GM23338 (cell line): ENCODE measurements at regions not wholly inside any gene's neighbourhood (a gene's known extent, or its start where the extent isn't known, plus 50 kb on each side); places are given as distances from the start of the nearest gene placed in this dataset.

Experiments
- ATAC-seq: fragments of 200-7000 bp; cut with Tn5 transposase; 3 replicates; pipeline ENCODE4 v1.9.1; 2020
- DNase-seq: peaks from one replicate; pipeline ENCODE4 v3.0.0-alpha.2; 2015; ENCODE audit warnings: low spot score
- H2AFZ ChIP-seq: fragments of 200-600 bp; sonication (generic); 2 replicates; pipeline ENCODE4 v1.8.0; 2016; ENCODE audit warnings: antibody characterized with exemption, mild to moderate bottlenecking, moderate library complexity
- H3F3A ChIP-seq: fragments of 200-600 bp; sonication (generic); replicated peaks from 2 replicates; pipeline ENCODE4 v1.8.0; 2017; ENCODE audit warnings: antibody characterized with exemption, mixed run types, low read depth
- H3K27ac ChIP-seq: fragments of 200-600 bp; sonication (generic); 2 replicates; pipeline ENCODE4 v1.6.1; 2016; ENCODE audit warnings: low read depth
- H3K27me3 ChIP-seq: fragments of 200-600 bp; sonication (generic); 2 replicates; pipeline ENCODE4 v1.8.0; 2016; ENCODE audit warnings: mild to moderate bottlenecking, mixed run types, moderate library complexity; ENCODE audit not compliant: insufficient read depth
- H3K36me3 ChIP-seq: fragments of 200-600 bp; sonication (generic); 2 replicates; pipeline ENCODE4 v1.8.0; 2016; ENCODE audit warnings: mild to moderate bottlenecking; ENCODE audit not compliant: insufficient read depth
- H3K4me1 ChIP-seq: fragments of 200-600 bp; sonication (generic); 2 replicates; pipeline ENCODE4 v1.8.0; 2016; ENCODE audit warnings: mild to moderate bottlenecking, moderate library complexity; ENCODE audit not compliant: insufficient read depth
- H3K4me2 ChIP-seq: fragments of 200-600 bp; sonication (generic); 2 replicates; pipeline ENCODE4 v1.7.1; 2017; ENCODE audit warnings: mixed run types
- H3K4me3 ChIP-seq: fragments of 200-600 bp; sonication (generic); 2 replicates; pipeline ENCODE4 v1.6.1; 2016; ENCODE audit warnings: mixed run types
- H3K79me2 ChIP-seq: fragments of 200-600 bp; sonication (generic); replicated peaks from 2 replicates; pipeline ENCODE4 v1.8.0; 2017; ENCODE audit warnings: mild to moderate bottlenecking; ENCODE audit not compliant: insufficient read depth
- H3K9me2 ChIP-seq: fragments of 200-600 bp; sonication (generic); 2 replicates; pipeline ENCODE4 v1.8.0; 2017; ENCODE audit not compliant: insufficient read depth
- H4K20me1 ChIP-seq: fragments of 200-600 bp; sonication (generic); replicated peaks from 2 replicates; pipeline ENCODE4 v1.8.0; 2017; ENCODE audit warnings: mild to moderate bottlenecking; ENCODE audit not compliant: insufficient read depth
- H3K27ac Mint-ChIP-seq: 2 replicates; pipeline ENCODE4 v1.8.0; 2020; ENCODE audit warnings: inconsistent platforms, mild to moderate bottlenecking, moderate library complexity, mixed read lengths
- H3K27me3 Mint-ChIP-seq: 3 replicates; pipeline ENCODE4 v1.8.0; 2022; ENCODE audit warnings: low read depth, mild to moderate bottlenecking, moderate library complexity, mixed read lengths, inconsistent platforms; ENCODE audit not compliant: insufficient read depth, poor library complexity
- H3K36me3 Mint-ChIP-seq: 3 replicates; pipeline ENCODE4 v1.8.0; 2021; ENCODE audit warnings: low read depth, mild to moderate bottlenecking, inconsistent platforms, moderate library complexity, mixed read lengths
- H3K4me1 Mint-ChIP-seq: 3 replicates; pipeline ENCODE4 v1.8.0; 2020; ENCODE audit warnings: mild to moderate bottlenecking, inconsistent platforms, mixed read lengths
- H3K4me3 Mint-ChIP-seq: 3 replicates; pipeline ENCODE4 v1.8.0; 2021; ENCODE audit warnings: moderate library complexity, mild to moderate bottlenecking, inconsistent platforms, mixed read lengths
- H3K9me3 Mint-ChIP-seq: 3 replicates; pipeline ENCODE4 v1.8.0; 2020; ENCODE audit warnings: moderate library complexity, mild to moderate bottlenecking, inconsistent platforms, mixed read lengths
- CREB1 ChIP-seq: fragments of 250-450 bp; sonication (Bioruptor Pico); IDR thresholded peaks from 2 replicates; pipeline ENCODE4 v1.5.0; 2020; ENCODE audit warnings: low read depth, mild to moderate bottlenecking, moderate library complexity
- CTCF ChIP-seq, 2 experiments: fragments of 200-600 bp in 1 of 2; sonication (generic) in 1 of 2; conservative IDR thresholded peaks; 2 replicates each; pipeline versions ENCODE4 v1.5.1 to v1.6.1; 2016 to 2017; ENCODE audit warnings: antibody characterized with exemption in 2 of 2, low read depth in 2 of 2, mild to moderate bottlenecking in 2 of 2, moderate library complexity in 1 of 2
- ETS1 ChIP-seq: IDR thresholded peaks from 2 replicates; pipeline ENCODE4 v1.6.1; 2016; ENCODE audit warnings: antibody characterized with exemption
- NANOG ChIP-seq: IDR thresholded peaks from 2 replicates; pipeline ENCODE4 v1.6.1; 2016; ENCODE audit warnings: antibody characterized with exemption, borderline replicate concordance
- POLR2AphosphoS5 ChIP-seq: IDR thresholded peaks from 2 replicates; pipeline ENCODE4 v1.6.1; 2016; ENCODE audit warnings: antibody characterized with exemption, low read depth
- STAT1 ChIP-seq: IDR thresholded peaks from one replicate; pipeline ENCODE4 v1.6.1; 2016; ENCODE audit warnings: antibody characterized with exemption; ENCODE audit not compliant: unreplicated experiment
- ZNF114 ChIP-seq: fragments of 250-450 bp; sonication (Bioruptor Pico); IDR thresholded peaks from 2 replicates; pipeline ENCODE4 v1.5.0; 2020; ENCODE audit warnings: mild to moderate bottlenecking, moderate library complexity
- ZNF462 ChIP-seq: fragments of 250-450 bp; sonication (Bioruptor Pico); IDR thresholded peaks from 2 replicates; pipeline ENCODE4 v1.5.0; 2020; ENCODE audit warnings: mild to moderate bottlenecking, moderate library complexity

- TF ChIP-seq ZNF462, result no peak
These were observed 1172.8 kb upstream of the TENM4 start (continued) for GRCh38 chr11:80613655-80614054.

- no peaks in the 10 kb centered on the region for H3K36me3 Mint-ChIP-seq
- H3K9me3 Mint-ChIP-seq, result no peaks in the 10 kb centered on the region
- no peak overlapping the region for H3K4me2 ChIP-seq
- H3K27me3 Mint-ChIP-seq, result no peaks in the 10 kb centered on the region
- H3K9me2 ChIP-seq, result no peaks in the 10 kb centered on the region
- no peaks in the 10 kb centered on the region for H4K20me1 ChIP-seq
- DNase-seq, result no peak
- ATAC-seq, result no peak
- H2AFZ ChIP-seq, result no peak overlapping the region
- H3K4me3 ChIP-seq, result no peak overlapping the region
- no peaks in the 10 kb centered on the region for H3K4me1 ChIP-seq
- no peaks in the 10 kb centered on the region for H3F3A ChIP-seq
- H3K27me3 ChIP-seq, result no peaks in the 10 kb centered on the region
- no peaks in the 10 kb centered on the region for H3K36me3 ChIP-seq
- peaks cover 3% of the 10 kb centered on the region; the same call in 2 of the 3 replicates for H3K4me1 Mint-ChIP-seq
- no peak overlapping the region for H3K27ac ChIP-seq
- no peak overlapping the region for H3K27ac Mint-ChIP-seq
- H3K4me3 Mint-ChIP-seq, result no peak overlapping the region
- H3K79me2 ChIP-seq, result no peaks in the 10 kb centered on the region
- no peak for TF ChIP-seq STAT1
- no peak for TF ChIP-seq CREB1 (CRISPR knock-in tag)
- no peak for TF ChIP-seq ETS1
- TF ChIP-seq CTCF (conservative IDR thresholded peaks at IDR 0.05; ENCODE audit: low read depth in 2 of 2), result no peak
- no peak for TF ChIP-seq NANOG
- no peak for TF ChIP-seq ZNF114 (CRISPR knock-in tag)
- no peak for TF ChIP-seq ZNF462
- TF ChIP-seq POLR2AphosphoS5, result no peak
These were observed 1169.7 kb upstream of the TENM4 start for GRCh38 chr11:80610516-80610915.
